WTC11 (cell line): ENCODE measurements at regions not wholly inside any gene's neighbourhood (a gene's known extent, or its start where the extent isn't known, plus 50 kb on each side); places are given as distances from the start of the nearest gene placed in this dataset.

Source experiments
- ATAC-seq: fragments of 200-7000 bp; cut with Tn5 transposase; 2 replicates; pipeline ENCODE4 v1.10.0; 2021; ENCODE audit warnings: mild to moderate bottlenecking, moderate library complexity
- CTCF ChIA-PET: fragments of 300-600 bp; sonication (Branson Sonifier 250); formaldehyde crosslinking; loops from one replicate; lab custom pipeline; 2021; ENCODE audit warnings: antibody characterized with exemption; lab: Charles Lee
- POLR2A ChIA-PET: fragments of 350-600 bp; sonication (Branson Sonifier 250); formaldehyde crosslinking; loops from one replicate; lab custom pipeline; 2021; ENCODE audit warnings: antibody characterized with exemption; lab: Charles Lee
- DNase-seq: peaks from one replicate; pipeline ENCODE4 v3.0.0; 2021; ENCODE audit warnings: low spot score
- H3K27ac Mint-ChIP-seq: 2 replicates; pipeline ENCODE4 v1.8.0; 2021; ENCODE audit warnings: mixed read lengths
- H3K27me3 Mint-ChIP-seq: 2 replicates; pipeline ENCODE4 v1.8.0; 2021; ENCODE audit warnings: low read depth, mild to moderate bottlenecking, moderate library complexity, mixed read lengths
- H3K36me3 Mint-ChIP-seq: 2 replicates; pipeline ENCODE4 v1.8.0; 2021; ENCODE audit warnings: mixed read lengths
- H3K4me1 Mint-ChIP-seq: 2 replicates; pipeline ENCODE4 v1.8.0; 2022; ENCODE audit warnings: mixed read lengths
- H3K4me3 Mint-ChIP-seq: 2 replicates; pipeline ENCODE4 v1.8.0; 2021; ENCODE audit warnings: mild to moderate bottlenecking, moderate library complexity, mixed read lengths
- H3K9me3 Mint-ChIP-seq: 2 replicates; pipeline ENCODE4 v1.8.0; 2021; ENCODE audit warnings: mixed read lengths
- CREB1 ChIP-seq: sonication (generic); formaldehyde crosslinking; IDR thresholded peaks from 2 replicates; pipeline ENCODE4 v1.8.0; 2023; ENCODE audit warnings: mild to moderate bottlenecking, missing genetic modification reagents
- FOXK1 ChIP-seq: sonication (generic); formaldehyde crosslinking; IDR thresholded peaks from 2 replicates; pipeline ENCODE4 v1.8.0; 2022; ENCODE audit warnings: mild to moderate bottlenecking, moderate library complexity, missing genetic modification reagents
- MXD4 ChIP-seq: fragments of 250-450 bp; sonication (Bioruptor Pico); IDR thresholded peaks from 2 replicates; pipeline ENCODE4 v1.8.0; 2021; ENCODE audit warnings: mild to moderate bottlenecking, moderate library complexity, borderline replicate concordance
- NR3C1 ChIP-seq: sonication (generic); formaldehyde crosslinking; conservative IDR thresholded peaks from 2 replicates; pipeline ENCODE4 v1.8.1; 2023; ENCODE audit warnings: low read depth, mild to moderate bottlenecking, missing genetic modification reagents
- ZNF138 ChIP-seq: sonication (generic); formaldehyde crosslinking; conservative IDR thresholded peaks from 2 replicates; pipeline ENCODE4 v1.8.1; 2022; ENCODE audit warnings: mild to moderate bottlenecking, moderate library complexity, missing genetic modification reagents
- ZNF263 ChIP-seq: sonication (generic); formaldehyde crosslinking; IDR thresholded peaks from 2 replicates; pipeline ENCODE4 v1.8.1; 2022; ENCODE audit warnings: low read depth, mild to moderate bottlenecking, moderate library complexity, missing genetic modification reagents
- ZNF317 ChIP-seq: sonication (generic); formaldehyde crosslinking; IDR thresholded peaks from 2 replicates; pipeline ENCODE4 v1.8.1; 2023; ENCODE audit warnings: low read depth, mild to moderate bottlenecking, moderate library complexity, missing genetic modification reagents, borderline replicate concordance
- ZNF671 ChIP-seq: fragments of 250-450 bp; sonication (Bioruptor Pico); IDR thresholded peaks from 2 replicates; pipeline ENCODE4 v1.8.0; 2021; ENCODE audit warnings: mild to moderate bottlenecking
- TF ChIP-seq, protein P1 (sequence below): fragments of 250-450 bp; sonication (Bioruptor Pico); IDR thresholded peaks from 2 replicates; pipeline ENCODE4 v1.9.0; 2021; ENCODE audit warnings: moderate library complexity, mild to moderate bottlenecking, inconsistent platforms, borderline replicate concordance
- TF ChIP-seq, protein P2 (sequence below): sonication (generic); formaldehyde crosslinking; IDR thresholded peaks from 2 replicates; pipeline ENCODE4 v1.8.1; 2023; ENCODE audit warnings: mild to moderate bottlenecking, missing genetic modification reagents, moderate library complexity
- TF ChIP-seq, protein P3 (sequence below): sonication (generic); formaldehyde crosslinking; IDR thresholded peaks from 2 replicates; pipeline ENCODE4 v1.8.0; 2022; ENCODE audit warnings: mild to moderate bottlenecking, missing genetic modification reagents
- TF ChIP-seq, protein P4 (sequence below): fragments of 250-450 bp; sonication (Bioruptor Pico); IDR thresholded peaks from 2 replicates; pipeline ENCODE4 v1.9.0; 2021; ENCODE audit warnings: mild to moderate bottlenecking
- TF ChIP-seq, protein P5 (sequence below): sonication (generic); formaldehyde crosslinking; IDR thresholded peaks from 2 replicates; pipeline ENCODE4 v1.8.0; 2023; ENCODE audit warnings: missing genetic modification reagents, mild to moderate bottlenecking, borderline replicate concordance
- TF ChIP-seq, protein P6 (sequence below): sonication (generic); formaldehyde crosslinking; IDR thresholded peaks from 2 replicates; pipeline ENCODE4 v1.8.1; 2023; ENCODE audit warnings: mild to moderate bottlenecking, missing genetic modification reagents, moderate library complexity
- TF ChIP-seq, protein P7 (sequence below): fragments of 250-450 bp; sonication (Bioruptor Pico); IDR thresholded peaks from 2 replicates; pipeline ENCODE4 v1.9.0; 2021; ENCODE audit warnings: mild to moderate bottlenecking, borderline replicate concordance

DNA sequence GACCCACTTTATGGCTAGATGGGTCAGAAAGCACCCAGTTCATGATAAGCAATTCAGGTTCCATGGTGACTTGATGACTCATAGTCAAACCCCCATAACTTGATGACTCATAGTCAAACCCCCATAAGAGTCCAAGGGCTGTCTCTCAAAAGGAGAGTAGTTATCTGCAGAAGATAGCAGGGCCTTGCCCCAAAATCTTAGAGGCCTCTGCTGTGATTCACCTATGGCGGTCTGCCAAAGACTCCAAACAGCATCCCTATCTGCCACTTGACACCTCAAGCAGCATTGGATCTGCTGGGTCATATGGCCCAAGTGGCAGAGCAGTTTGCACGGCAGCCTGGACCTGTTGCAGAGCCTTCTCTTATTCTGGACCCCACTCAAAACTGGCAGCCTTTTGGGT, 395.2 kb upstream of the KIF2A start:
- ChIA-PET POLR2A (no interaction called here), CTCF (no interaction called here)
- Mint-ChIP-seq H3K36me3 (peaks cover 18% of the 10 kb centered on the region), H3K4me3 (no peak overlapping the region), H3K27ac (no peak overlapping the region), H3K27me3 (no peaks in the 10 kb centered on the region), H3K4me1 (no peaks in the 10 kb centered on the region), H3K9me3 (peaks cover 32% of the 10 kb centered on the region)
- TF ChIP-seq MXD4 (CRISPR knock-in tag): no peak
- TF ChIP-seq, protein P1, sequence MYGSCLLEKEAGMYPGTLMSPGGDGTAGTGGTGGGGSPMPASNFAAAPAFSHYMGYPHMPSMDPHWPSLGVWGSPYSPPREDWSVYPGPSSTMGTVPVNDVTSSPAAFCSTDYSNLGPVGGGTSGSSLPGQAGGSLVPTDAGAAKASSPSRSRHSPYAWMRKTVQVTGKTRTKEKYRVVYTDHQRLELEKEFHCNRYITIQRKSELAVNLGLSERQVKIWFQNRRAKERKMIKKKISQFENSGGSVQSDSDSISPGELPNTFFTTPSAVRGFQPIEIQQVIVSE (CRISPR knock-in tag): no peak
- TF ChIP-seq NR3C1: no peak
- TF ChIP-seq, protein P2, sequence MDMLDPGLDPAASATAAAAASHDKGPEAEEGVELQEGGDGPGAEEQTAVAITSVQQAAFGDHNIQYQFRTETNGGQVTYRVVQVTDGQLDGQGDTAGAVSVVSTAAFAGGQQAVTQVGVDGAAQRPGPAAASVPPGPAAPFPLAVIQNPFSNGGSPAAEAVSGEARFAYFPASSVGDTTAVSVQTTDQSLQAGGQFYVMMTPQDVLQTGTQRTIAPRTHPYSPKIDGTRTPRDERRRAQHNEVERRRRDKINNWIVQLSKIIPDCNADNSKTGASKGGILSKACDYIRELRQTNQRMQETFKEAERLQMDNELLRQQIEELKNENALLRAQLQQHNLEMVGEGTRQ (CRISPR knock-in tag): no peak
- no peak for TF ChIP-seq CREB1 (CRISPR knock-in tag)
- no peak for TF ChIP-seq ZNF317 (CRISPR knock-in tag)
- TF ChIP-seq FOXK1: no peak
- TF ChIP-seq ZNF671 (CRISPR knock-in tag): no peak
- TF ChIP-seq, protein P3, sequence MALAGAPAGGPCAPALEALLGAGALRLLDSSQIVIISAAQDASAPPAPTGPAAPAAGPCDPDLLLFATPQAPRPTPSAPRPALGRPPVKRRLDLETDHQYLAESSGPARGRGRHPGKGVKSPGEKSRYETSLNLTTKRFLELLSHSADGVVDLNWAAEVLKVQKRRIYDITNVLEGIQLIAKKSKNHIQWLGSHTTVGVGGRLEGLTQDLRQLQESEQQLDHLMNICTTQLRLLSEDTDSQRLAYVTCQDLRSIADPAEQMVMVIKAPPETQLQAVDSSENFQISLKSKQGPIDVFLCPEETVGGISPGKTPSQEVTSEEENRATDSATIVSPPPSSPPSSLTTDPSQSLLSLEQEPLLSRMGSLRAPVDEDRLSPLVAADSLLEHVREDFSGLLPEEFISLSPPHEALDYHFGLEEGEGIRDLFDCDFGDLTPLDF (CRISPR knock-in tag): no peak
- TF ChIP-seq, protein P4, sequence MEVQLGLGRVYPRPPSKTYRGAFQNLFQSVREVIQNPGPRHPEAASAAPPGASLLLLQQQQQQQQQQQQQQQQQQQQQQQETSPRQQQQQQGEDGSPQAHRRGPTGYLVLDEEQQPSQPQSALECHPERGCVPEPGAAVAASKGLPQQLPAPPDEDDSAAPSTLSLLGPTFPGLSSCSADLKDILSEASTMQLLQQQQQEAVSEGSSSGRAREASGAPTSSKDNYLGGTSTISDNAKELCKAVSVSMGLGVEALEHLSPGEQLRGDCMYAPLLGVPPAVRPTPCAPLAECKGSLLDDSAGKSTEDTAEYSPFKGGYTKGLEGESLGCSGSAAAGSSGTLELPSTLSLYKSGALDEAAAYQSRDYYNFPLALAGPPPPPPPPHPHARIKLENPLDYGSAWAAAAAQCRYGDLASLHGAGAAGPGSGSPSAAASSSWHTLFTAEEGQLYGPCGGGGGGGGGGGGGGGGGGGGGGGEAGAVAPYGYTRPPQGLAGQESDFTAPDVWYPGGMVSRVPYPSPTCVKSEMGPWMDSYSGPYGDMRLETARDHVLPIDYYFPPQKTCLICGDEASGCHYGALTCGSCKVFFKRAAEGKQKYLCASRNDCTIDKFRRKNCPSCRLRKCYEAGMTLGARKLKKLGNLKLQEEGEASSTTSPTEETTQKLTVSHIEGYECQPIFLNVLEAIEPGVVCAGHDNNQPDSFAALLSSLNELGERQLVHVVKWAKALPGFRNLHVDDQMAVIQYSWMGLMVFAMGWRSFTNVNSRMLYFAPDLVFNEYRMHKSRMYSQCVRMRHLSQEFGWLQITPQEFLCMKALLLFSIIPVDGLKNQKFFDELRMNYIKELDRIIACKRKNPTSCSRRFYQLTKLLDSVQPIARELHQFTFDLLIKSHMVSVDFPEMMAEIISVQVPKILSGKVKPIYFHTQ (CRISPR knock-in tag): no peak
- TF ChIP-seq, protein P5, sequence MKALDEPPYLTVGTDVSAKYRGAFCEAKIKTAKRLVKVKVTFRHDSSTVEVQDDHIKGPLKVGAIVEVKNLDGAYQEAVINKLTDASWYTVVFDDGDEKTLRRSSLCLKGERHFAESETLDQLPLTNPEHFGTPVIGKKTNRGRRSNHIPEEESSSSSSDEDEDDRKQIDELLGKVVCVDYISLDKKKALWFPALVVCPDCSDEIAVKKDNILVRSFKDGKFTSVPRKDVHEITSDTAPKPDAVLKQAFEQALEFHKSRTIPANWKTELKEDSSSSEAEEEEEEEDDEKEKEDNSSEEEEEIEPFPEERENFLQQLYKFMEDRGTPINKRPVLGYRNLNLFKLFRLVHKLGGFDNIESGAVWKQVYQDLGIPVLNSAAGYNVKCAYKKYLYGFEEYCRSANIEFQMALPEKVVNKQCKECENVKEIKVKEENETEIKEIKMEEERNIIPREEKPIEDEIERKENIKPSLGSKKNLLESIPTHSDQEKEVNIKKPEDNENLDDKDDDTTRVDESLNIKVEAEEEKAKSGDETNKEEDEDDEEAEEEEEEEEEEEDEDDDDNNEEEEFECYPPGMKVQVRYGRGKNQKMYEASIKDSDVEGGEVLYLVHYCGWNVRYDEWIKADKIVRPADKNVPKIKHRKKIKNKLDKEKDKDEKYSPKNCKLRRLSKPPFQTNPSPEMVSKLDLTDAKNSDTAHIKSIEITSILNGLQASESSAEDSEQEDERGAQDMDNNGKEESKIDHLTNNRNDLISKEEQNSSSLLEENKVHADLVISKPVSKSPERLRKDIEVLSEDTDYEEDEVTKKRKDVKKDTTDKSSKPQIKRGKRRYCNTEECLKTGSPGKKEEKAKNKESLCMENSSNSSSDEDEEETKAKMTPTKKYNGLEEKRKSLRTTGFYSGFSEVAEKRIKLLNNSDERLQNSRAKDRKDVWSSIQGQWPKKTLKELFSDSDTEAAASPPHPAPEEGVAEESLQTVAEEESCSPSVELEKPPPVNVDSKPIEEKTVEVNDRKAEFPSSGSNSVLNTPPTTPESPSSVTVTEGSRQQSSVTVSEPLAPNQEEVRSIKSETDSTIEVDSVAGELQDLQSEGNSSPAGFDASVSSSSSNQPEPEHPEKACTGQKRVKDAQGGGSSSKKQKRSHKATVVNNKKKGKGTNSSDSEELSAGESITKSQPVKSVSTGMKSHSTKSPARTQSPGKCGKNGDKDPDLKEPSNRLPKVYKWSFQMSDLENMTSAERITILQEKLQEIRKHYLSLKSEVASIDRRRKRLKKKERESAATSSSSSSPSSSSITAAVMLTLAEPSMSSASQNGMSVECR (CRISPR knock-in tag): no peak
- TF ChIP-seq, protein P6, sequence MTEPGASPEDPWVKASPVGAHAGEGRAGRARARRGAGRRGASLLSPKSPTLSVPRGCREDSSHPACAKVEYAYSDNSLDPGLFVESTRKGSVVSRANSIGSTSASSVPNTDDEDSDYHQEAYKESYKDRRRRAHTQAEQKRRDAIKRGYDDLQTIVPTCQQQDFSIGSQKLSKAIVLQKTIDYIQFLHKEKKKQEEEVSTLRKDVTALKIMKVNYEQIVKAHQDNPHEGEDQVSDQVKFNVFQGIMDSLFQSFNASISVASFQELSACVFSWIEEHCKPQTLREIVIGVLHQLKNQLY (CRISPR knock-in tag): no peak
- TF ChIP-seq ZNF138 (CRISPR knock-in tag): no peak
- TF ChIP-seq, protein P7, sequence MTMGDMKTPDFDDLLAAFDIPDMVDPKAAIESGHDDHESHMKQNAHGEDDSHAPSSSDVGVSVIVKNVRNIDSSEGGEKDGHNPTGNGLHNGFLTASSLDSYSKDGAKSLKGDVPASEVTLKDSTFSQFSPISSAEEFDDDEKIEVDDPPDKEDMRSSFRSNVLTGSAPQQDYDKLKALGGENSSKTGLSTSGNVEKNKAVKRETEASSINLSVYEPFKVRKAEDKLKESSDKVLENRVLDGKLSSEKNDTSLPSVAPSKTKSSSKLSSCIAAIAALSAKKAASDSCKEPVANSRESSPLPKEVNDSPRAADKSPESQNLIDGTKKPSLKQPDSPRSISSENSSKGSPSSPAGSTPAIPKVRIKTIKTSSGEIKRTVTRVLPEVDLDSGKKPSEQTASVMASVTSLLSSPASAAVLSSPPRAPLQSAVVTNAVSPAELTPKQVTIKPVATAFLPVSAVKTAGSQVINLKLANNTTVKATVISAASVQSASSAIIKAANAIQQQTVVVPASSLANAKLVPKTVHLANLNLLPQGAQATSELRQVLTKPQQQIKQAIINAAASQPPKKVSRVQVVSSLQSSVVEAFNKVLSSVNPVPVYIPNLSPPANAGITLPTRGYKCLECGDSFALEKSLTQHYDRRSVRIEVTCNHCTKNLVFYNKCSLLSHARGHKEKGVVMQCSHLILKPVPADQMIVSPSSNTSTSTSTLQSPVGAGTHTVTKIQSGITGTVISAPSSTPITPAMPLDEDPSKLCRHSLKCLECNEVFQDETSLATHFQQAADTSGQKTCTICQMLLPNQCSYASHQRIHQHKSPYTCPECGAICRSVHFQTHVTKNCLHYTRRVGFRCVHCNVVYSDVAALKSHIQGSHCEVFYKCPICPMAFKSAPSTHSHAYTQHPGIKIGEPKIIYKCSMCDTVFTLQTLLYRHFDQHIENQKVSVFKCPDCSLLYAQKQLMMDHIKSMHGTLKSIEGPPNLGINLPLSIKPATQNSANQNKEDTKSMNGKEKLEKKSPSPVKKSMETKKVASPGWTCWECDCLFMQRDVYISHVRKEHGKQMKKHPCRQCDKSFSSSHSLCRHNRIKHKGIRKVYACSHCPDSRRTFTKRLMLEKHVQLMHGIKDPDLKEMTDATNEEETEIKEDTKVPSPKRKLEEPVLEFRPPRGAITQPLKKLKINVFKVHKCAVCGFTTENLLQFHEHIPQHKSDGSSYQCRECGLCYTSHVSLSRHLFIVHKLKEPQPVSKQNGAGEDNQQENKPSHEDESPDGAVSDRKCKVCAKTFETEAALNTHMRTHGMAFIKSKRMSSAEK (CRISPR knock-in tag): no peak
- no peak for TF ChIP-seq ZNF263
- DNase-seq (no peak), ATAC-seq (no peak)
